Fibroblast of lung (primary cell): ENCODE measurements at regions not wholly inside any gene's neighbourhood (a gene's known extent, or its start where the extent isn't known, plus 50 kb on each side); places are given as distances from the start of the nearest gene placed in this dataset.

Experiments used
- EZH2 ChIP-seq: IDR thresholded peaks from 2 replicates; pipeline ENCODE4 v1.5.1; 2012; ENCODE audit warnings: low read length, control low read depth, mild to moderate bottlenecking; ENCODE audit errors: missing control alignments
- TF ChIP-seq, protein P1 (sequence below), 2 donors: IDR thresholded peaks in 1 of 2; conservative IDR thresholded peaks in 1 of 2; 1 replicate in 1 of 2; 2 replicates in 1 of 2; pipeline ENCODE4 v1.5.1; 2011 to 2012; ENCODE audit warnings: low read length in 2 of 2, control low read depth in 1 of 2, inconsistent platforms in 1 of 2, low read depth in 1 of 2, mild to moderate bottlenecking in 1 of 2

DNA sequence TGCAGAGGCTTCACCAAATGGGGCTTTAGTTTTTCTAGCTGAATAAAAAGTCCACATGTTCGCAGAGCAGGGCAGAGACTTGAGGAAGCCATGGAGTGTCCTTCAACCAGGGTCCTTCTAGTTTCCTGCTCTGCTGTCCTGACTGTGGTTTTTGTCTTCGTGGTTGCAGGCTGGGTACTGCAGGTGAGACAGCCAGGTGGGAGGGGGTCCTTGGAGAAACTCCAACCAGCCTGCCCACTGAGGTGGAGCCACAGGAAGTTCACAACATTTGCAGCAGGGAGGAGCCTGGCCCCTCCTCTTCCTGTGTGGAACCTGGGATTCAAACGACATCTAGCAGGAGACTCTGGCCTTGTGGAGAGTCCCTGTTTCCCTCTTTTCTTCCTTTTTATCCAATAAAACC lies 68.8 kb upstream of the MYLIP start:
- TF ChIP-seq, protein P1, sequence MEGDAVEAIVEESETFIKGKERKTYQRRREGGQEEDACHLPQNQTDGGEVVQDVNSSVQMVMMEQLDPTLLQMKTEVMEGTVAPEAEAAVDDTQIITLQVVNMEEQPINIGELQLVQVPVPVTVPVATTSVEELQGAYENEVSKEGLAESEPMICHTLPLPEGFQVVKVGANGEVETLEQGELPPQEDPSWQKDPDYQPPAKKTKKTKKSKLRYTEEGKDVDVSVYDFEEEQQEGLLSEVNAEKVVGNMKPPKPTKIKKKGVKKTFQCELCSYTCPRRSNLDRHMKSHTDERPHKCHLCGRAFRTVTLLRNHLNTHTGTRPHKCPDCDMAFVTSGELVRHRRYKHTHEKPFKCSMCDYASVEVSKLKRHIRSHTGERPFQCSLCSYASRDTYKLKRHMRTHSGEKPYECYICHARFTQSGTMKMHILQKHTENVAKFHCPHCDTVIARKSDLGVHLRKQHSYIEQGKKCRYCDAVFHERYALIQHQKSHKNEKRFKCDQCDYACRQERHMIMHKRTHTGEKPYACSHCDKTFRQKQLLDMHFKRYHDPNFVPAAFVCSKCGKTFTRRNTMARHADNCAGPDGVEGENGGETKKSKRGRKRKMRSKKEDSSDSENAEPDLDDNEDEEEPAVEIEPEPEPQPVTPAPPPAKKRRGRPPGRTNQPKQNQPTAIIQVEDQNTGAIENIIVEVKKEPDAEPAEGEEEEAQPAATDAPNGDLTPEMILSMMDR (conservative IDR thresholded peaks at IDR 0.05 in 1 of 2, IDR thresholded peaks at IDR 0.05 in 1 of 2; ENCODE audit: low read depth in 1 of 2, low read length in 2 of 2): no peak
- TF ChIP-seq EZH2: no peak
